ENCODE measurements at regions not wholly inside any gene's neighbourhood (a gene's known extent, or its start where the extent isn't known, plus 50 kb on each side); places are given as distances from the start of the nearest gene placed in this dataset.

- Histone ChIP-seq H3K9me2 (replicated peaks; ENCODE audit: insufficient read depth, low read length) (no peaks in the 10 kb centered on the region), H3K27ac (ENCODE audit: low read depth, low read length) (peak overlapping the region; percentile 7; the same call in 1 of the 2 replicates), H2AFZ (ENCODE audit: low read depth, low read length, severe bottlenecking) (peak overlapping the region; percentile 84), H3F3A (ENCODE audit: insufficient read depth) (no peaks in the 10 kb centered on the region), H3K9ac (ENCODE audit: low read length) (no peak overlapping the region), H3K27me3 (ENCODE audit: low read length) (no peaks in the 10 kb centered on the region), H3K36me3 (ENCODE audit: low read length) (no peaks in the 10 kb centered on the region), H3K79me2 (ENCODE audit: insufficient read depth, low read length) (no peaks in the 10 kb centered on the region), H3K9me3 (ENCODE audit: insufficient read depth, low read length) (no peaks in the 10 kb centered on the region), H4K20me1 (ENCODE audit: low read depth, low read length) (no peaks in the 10 kb centered on the region), H3K4me3 (ENCODE audit: insufficient read depth, low read length, poor library complexity, severe bottlenecking) (no peak overlapping the region), H3K4me2 (ENCODE audit: low read depth, low read length, poor library complexity, severe bottlenecking) (peak overlapping the region; percentile 28)
- TF ChIP-seq EZH2phosphoT487 (conservative IDR thresholded peaks at IDR 0.05; ENCODE audit: low read length), result no peak
- TF ChIP-seq CTCF (IDR thresholded peaks at IDR 0.05; ENCODE audit: insufficient read depth, low read length, poor library complexity, severe bottlenecking), result no peak
Measured at GRCh38 chr13:40207001-40207478, 459.4 kb downstream of the FOXO1 start.

GRCh38 chr13:40208517-40208916 is 457.9 kb downstream of the FOXO1 start:
- no peak overlapping the region for H3K4me2 ChIP-seq (ENCODE audit: low read depth, low read length, poor library complexity, severe bottlenecking)

GRCh38 chr13:40210865-40211585 is 455.4 kb downstream of the FOXO1 start:
- no peaks in the 10 kb centered on the region for H3F3A ChIP-seq (ENCODE audit: insufficient read depth)
- H3K9ac ChIP-seq (ENCODE audit: low read length), result no peak overlapping the region
- H4K20me1 ChIP-seq (ENCODE audit: low read depth, low read length), result no peaks in the 10 kb centered on the region
- no peaks in the 10 kb centered on the region for H3K9me2 ChIP-seq (replicated peaks; ENCODE audit: insufficient read depth, low read length)
- H3K9me3 ChIP-seq (ENCODE audit: insufficient read depth, low read length), result no peaks in the 10 kb centered on the region
- H3K36me3 ChIP-seq (ENCODE audit: low read length), result no peaks in the 10 kb centered on the region
- no peaks in the 10 kb centered on the region for H3K27me3 ChIP-seq (ENCODE audit: low read length)
- no peak overlapping the region for H3K27ac ChIP-seq (ENCODE audit: low read depth, low read length)
- no peak overlapping the region for H2AFZ ChIP-seq (ENCODE audit: low read depth, low read length, severe bottlenecking)
- TF ChIP-seq CTCF (IDR thresholded peaks at IDR 0.05; ENCODE audit: insufficient read depth, low read length, poor library complexity, severe bottlenecking) (no peak), EZH2phosphoT487 (conservative IDR thresholded peaks at IDR 0.05; ENCODE audit: low read length) (no peak)
- H3K79me2 ChIP-seq (ENCODE audit: insufficient read depth, low read length), result no peaks in the 10 kb centered on the region
- H3K4me3 ChIP-seq (ENCODE audit: insufficient read depth, low read length, poor library complexity, severe bottlenecking), result no peak overlapping the region
- no peak overlapping the region for H3K4me2 ChIP-seq (ENCODE audit: low read depth, low read length, poor library complexity, severe bottlenecking)

More at GRCh38 chr13:40208517-40208916, 457.9 kb downstream of the FOXO1 start:
- no peaks in the 10 kb centered on the region for H3K27me3 ChIP-seq (ENCODE audit: low read length)
- H3K27ac ChIP-seq (ENCODE audit: low read depth, low read length), result no peak overlapping the region
- TF ChIP-seq EZH2phosphoT487 (conservative IDR thresholded peaks at IDR 0.05; ENCODE audit: low read length) (no peak), CTCF (IDR thresholded peaks at IDR 0.05; ENCODE audit: insufficient read depth, low read length, poor library complexity, severe bottlenecking) (no peak)
- H4K20me1 ChIP-seq (ENCODE audit: low read depth, low read length), result no peaks in the 10 kb centered on the region
- no peaks in the 10 kb centered on the region for H3K79me2 ChIP-seq (ENCODE audit: insufficient read depth, low read length)
- H3K9ac ChIP-seq (ENCODE audit: low read length), result no peak overlapping the region
- no peaks in the 10 kb centered on the region for H3K9me2 ChIP-seq (replicated peaks; ENCODE audit: insufficient read depth, low read length)
- no peaks in the 10 kb centered on the region for H3K9me3 ChIP-seq (ENCODE audit: insufficient read depth, low read length)
- no peak overlapping the region for H2AFZ ChIP-seq (ENCODE audit: low read depth, low read length, severe bottlenecking)
- H3K4me3 ChIP-seq (ENCODE audit: insufficient read depth, low read length, poor library complexity, severe bottlenecking), result no peak overlapping the region
- no peaks in the 10 kb centered on the region for H3K36me3 ChIP-seq (ENCODE audit: low read length)
- H3F3A ChIP-seq (ENCODE audit: insufficient read depth), result no peaks in the 10 kb centered on the region

All from SU-DHL-6 (cell line).